HUES64 (cell line): ENCODE measurements at regions not wholly inside any gene's neighbourhood (a gene's known extent, or its start where the extent isn't known, plus 50 kb on each side); places are given as distances from the start of the nearest gene placed in this dataset.
A peak's percentile ranks its signal among the peaks of the same experiment; 100 is the strongest.

Experiments
- H3K27ac ChIP-seq: 2 replicates; pipeline ENCODE4 v1.7.0; 2013; ENCODE audit warnings: low read depth, low read length, inconsistent platforms
- H3K27me3 ChIP-seq: 2 replicates; pipeline ENCODE4 v1.6.1; 2013; ENCODE audit warnings: mild to moderate bottlenecking, low read length; ENCODE audit not compliant: insufficient read depth
- H3K36me3 ChIP-seq: 2 replicates; pipeline ENCODE4 v1.6.1; 2013; ENCODE audit warnings: mild to moderate bottlenecking, low read length; ENCODE audit not compliant: insufficient read depth
- H3K4me1 ChIP-seq: 2 replicates; pipeline ENCODE4 v1.6.1; 2013; ENCODE audit warnings: mild to moderate bottlenecking, low read length, moderate library complexity; ENCODE audit not compliant: insufficient read depth
- H3K4me3 ChIP-seq: 2 replicates; pipeline ENCODE4 v1.5.1; 2013; ENCODE audit warnings: mild to moderate bottlenecking, low read length, moderate library complexity
- H3K9ac ChIP-seq: 2 replicates; pipeline ENCODE4 v1.6.1; 2013; ENCODE audit warnings: mild to moderate bottlenecking, low read depth, low read length
- H3K9me3 ChIP-seq: 2 replicates; pipeline ENCODE4 v1.6.1; 2013; ENCODE audit warnings: low read depth, low read length; ENCODE audit not compliant: insufficient read depth
- WGBS: fragments of 150-250, 120-280 bp; methylation state at CpG from one replicate; pipeline ENCODE4 v1.1.7; 2013; ENCODE audit warnings: missing lambda C conversion rate; 5-methylcytosine and 5-hydroxymethylcytosine counted together

GRCh38 chr18:31247574-31248199, 70.3 kb upstream of the DSG1 start:
- Histone ChIP-seq H3K9ac (no peak overlapping the region), H3K27me3 (no peaks in the 10 kb centered on the region), H3K4me3 (no peak overlapping the region), H3K4me1 (peaks cover 40% of the 10 kb centered on the region), H3K27ac (no peak overlapping the region), H3K9me3 (no peaks in the 10 kb centered on the region), H3K36me3 (no peaks in the 10 kb centered on the region)
- 85% methylated on average over 2 of the region's 6 CpGs for WGBS

- H3K9ac ChIP-seq = no peak overlapping the region
- no peaks in the 10 kb centered on the region for H3K27me3 ChIP-seq
- H3K4me3 ChIP-seq = no peak overlapping the region
- H3K4me1 ChIP-seq = peaks cover 27% of the 10 kb centered on the region
- H3K27ac ChIP-seq = no peak overlapping the region
- H3K36me3 ChIP-seq = no peaks in the 10 kb centered on the region
- 93% methylated on average over 6 of the region's 6 CpGs for WGBS
- H3K9me3 ChIP-seq = no peaks in the 10 kb centered on the region
Measured at GRCh38 chr18:31248783-31249521, 69.0 kb upstream of the DSG1 start.

GRCh38 chr18:31250902-31251301, 67.1 kb upstream of the DSG1 start:
- Histone ChIP-seq H3K27ac (no peak overlapping the region), H3K9ac (no peak overlapping the region), H3K27me3 (no peaks in the 10 kb centered on the region), H3K36me3 (no peaks in the 10 kb centered on the region), H3K4me1 (peaks cover 7% of the 10 kb centered on the region; the same call in 1 of the 2 replicates), H3K9me3 (no peaks in the 10 kb centered on the region), H3K4me3 (no peak overlapping the region)
- 96% methylated on average over 1 of the region's 2 CpGs for WGBS

- no peaks in the 10 kb centered on the region for H3K9me3 ChIP-seq
- H3K4me1 ChIP-seq = peaks cover 3% of the 10 kb centered on the region; the same call in 1 of the 2 replicates
- WGBS = 50% methylated on average over 1 of the region's 1 CpG
- H3K27me3 ChIP-seq = no peaks in the 10 kb centered on the region
- no peak overlapping the region for H3K9ac ChIP-seq
- no peak overlapping the region for H3K27ac ChIP-seq
- no peaks in the 10 kb centered on the region for H3K36me3 ChIP-seq
- H3K4me3 ChIP-seq = no peak overlapping the region
Measured at GRCh38 chr18:31252522-31252921, 65.4 kb upstream of the DSG1 start.

- no peak overlapping the region for H3K4me3 ChIP-seq
- H3K36me3 ChIP-seq = no peaks in the 10 kb centered on the region
- 92% methylated on average over 1 of the region's 1 CpG for WGBS
- no peaks in the 10 kb centered on the region for H3K9me3 ChIP-seq
- H3K4me1 ChIP-seq = peaks cover 4% of the 10 kb centered on the region
- H3K27me3 ChIP-seq = no peaks in the 10 kb centered on the region
- no peak overlapping the region for H3K27ac ChIP-seq
- H3K9ac ChIP-seq = no peak overlapping the region
Measured at GRCh38 chr18:31255953-31256352, 62.0 kb upstream of the DSG1 start.

- H3K27ac ChIP-seq = no peak overlapping the region
- 96% methylated on average over 2 of the region's 3 CpGs for WGBS
- no peaks in the 10 kb centered on the region for H3K27me3 ChIP-seq
- peaks cover 10% of the 10 kb centered on the region for H3K4me1 ChIP-seq
- no peaks in the 10 kb centered on the region for H3K36me3 ChIP-seq
- no peak overlapping the region for H3K9ac ChIP-seq
- no peak overlapping the region for H3K4me3 ChIP-seq
- H3K9me3 ChIP-seq = no peaks in the 10 kb centered on the region
Measured at GRCh38 chr18:31258789-31259188, 59.2 kb upstream of the DSG1 start.

DNA sequence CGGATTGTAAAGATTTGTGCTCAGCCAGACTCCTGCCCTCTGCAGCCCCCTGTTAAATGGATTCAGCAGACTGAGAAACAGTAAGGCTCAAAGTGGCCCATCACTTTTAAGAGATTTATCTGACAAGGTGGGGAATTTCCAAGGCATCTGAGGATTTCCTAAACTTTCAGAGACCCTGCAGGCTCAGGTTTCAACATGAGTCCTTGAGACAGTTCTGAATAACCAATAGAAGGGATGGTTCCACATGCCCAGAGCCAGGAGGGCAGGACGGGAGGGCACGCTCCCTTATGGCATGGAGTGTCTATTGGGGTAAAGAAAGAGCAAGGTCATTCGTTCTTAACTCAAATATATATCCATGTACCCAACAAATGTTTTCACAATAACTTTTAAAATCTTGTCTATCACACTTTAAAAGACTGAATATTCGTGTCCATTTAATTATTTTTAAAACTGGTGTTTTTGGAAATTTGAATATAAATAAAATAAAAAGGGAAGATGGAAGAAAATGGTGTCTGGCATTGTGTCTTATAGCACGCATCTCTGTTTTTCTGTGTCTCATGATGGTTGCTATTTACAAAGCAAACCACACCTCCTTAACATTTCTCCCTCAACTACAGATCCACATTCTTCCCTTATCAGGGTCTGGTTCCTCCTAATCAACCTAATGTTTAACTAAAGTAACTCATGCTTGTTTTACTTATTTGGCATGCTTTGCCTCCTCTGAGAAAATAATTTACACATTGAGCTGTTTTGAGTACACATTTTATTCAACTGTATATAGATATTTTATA, 56.0 kb upstream of the DSG1 start:
- H3K27ac ChIP-seq = peak overlapping the region; percentile 59; the same call in 1 of the 2 replicates
- H3K36me3 ChIP-seq = no peaks in the 10 kb centered on the region
- no peaks in the 10 kb centered on the region for H3K9me3 ChIP-seq
- no peak overlapping the region for H3K9ac ChIP-seq
- no peaks in the 10 kb centered on the region for H3K27me3 ChIP-seq
- H3K4me3 ChIP-seq = no peak overlapping the region
- 86% methylated on average over 5 of the region's 6 CpGs for WGBS
- peaks cover 10% of the 10 kb centered on the region for H3K4me1 ChIP-seq

DNA sequence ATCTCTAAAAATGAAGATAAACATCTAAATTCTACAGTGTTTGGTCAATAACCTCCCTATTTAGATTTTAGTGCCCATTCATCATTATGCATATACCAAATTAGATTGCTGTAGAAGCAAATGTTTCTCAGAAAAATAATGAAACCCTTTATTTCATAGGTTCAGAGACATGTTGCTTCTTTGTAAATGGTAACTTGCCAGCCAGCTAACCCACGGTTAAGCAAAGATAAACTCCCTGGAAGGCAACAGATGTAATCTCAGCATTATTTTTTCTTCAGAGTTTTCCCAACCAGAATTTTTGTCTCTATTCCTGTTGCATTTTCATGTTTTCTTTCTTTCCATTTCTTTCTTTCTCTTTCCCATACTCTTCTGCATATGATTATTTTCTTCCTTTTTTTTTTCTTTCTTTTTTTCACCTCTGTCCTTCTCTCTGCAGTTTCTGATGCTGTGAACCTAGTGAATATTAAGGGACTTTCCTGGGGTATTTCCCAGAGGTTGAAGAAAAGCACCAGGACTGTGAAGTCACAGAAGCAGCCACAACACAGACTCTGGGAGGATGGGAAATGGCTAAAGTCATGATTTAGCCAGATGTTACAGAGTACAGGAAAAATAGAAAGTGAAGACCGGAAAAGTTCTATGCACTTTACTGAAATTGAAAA, 50.0 kb upstream of the DSG1 start:
- H3K36me3 ChIP-seq = no peaks in the 10 kb centered on the region
- WGBS = 73% methylated on average over 1 of the region's 2 CpGs
- no peak overlapping the region for H3K4me3 ChIP-seq
- no peaks in the 10 kb centered on the region for H3K27me3 ChIP-seq
- H3K9me3 ChIP-seq = no peaks in the 10 kb centered on the region
- no peak overlapping the region for H3K9ac ChIP-seq
- no peaks in the 10 kb centered on the region for H3K4me1 ChIP-seq
- no peak overlapping the region for H3K27ac ChIP-seq
